Gastroesophageal sphincter (tissue), 4 donors: ENCODE measurements at regions not wholly inside any gene's neighbourhood (a gene's known extent, or its start where the extent isn't known, plus 50 kb on each side); places are given as distances from the start of the nearest gene placed in this dataset.

ENCODE experiments used
- ATAC-seq: fragments of 150-250 bp; one replicate; pipeline ENCODE4 v1.9.1; 2016; ENCODE audit warnings: mild to moderate bottlenecking, moderate library complexity
- H3K27ac ChIP-seq, 4 donors: fragments of 200-600 bp; sonication (generic) in 3 of 4; 1 replicate in 3 of 4; 2 replicates in 1 of 4; pipeline ENCODE4 v1.5.1; 2016 to 2019
- H3K27me3 ChIP-seq: fragments of 200-600 bp; sonication (generic); one replicate; pipeline ENCODE4 v1.5.1; 2019
- H3K36me3 ChIP-seq, 2 donors: fragments of 200-600 bp; sonication (generic); one replicate each; pipeline ENCODE4 v1.5.1; 2019; ENCODE audit warnings: control low read depth in 1 of 2
- H3K4me1 ChIP-seq, 3 donors: fragments of 200-600 bp; sonication (generic); 1 replicate in 2 of 3; 2 replicates in 1 of 3; pipeline ENCODE4 v1.5.1; 2016 to 2019; ENCODE audit warnings: control low read depth in 2 of 3
- H3K4me3 ChIP-seq, 2 donors: fragments of 200-600 bp; sonication (generic); one replicate each; pipeline ENCODE4 v1.5.1; 2019; ENCODE audit warnings: mild to moderate bottlenecking in 1 of 2, moderate library complexity in 1 of 2
- H3K9me3 ChIP-seq, 3 donors: fragments of 200-600 bp; sonication (generic); one replicate each; pipeline ENCODE4 v1.5.1; 2017 to 2019; ENCODE audit warnings: control low read depth in 2 of 3
- EP300 ChIP-seq: sonication (generic); formaldehyde crosslinking; IDR thresholded peaks from one replicate; pipeline ENCODE4 v1.6.1; 2017; ENCODE audit warnings: antibody characterized with exemption, mild to moderate bottlenecking
- POLR2A ChIP-seq, 2 donors: fragments of 450-650 bp; IDR thresholded peaks; one replicate each; pipeline ENCODE4 v1.6.1; 2017; ENCODE audit warnings: antibody characterized with exemption in 2 of 2, mild to moderate bottlenecking in 2 of 2, moderate library complexity in 1 of 2
- POLR2AphosphoS5 ChIP-seq: sonication (generic); formaldehyde crosslinking; IDR thresholded peaks from one replicate; pipeline ENCODE4 v1.6.1; 2017; ENCODE audit warnings: antibody characterized with exemption
- WGBS, 2 donors: methylation state at CpG; one replicate each; pipeline ENCODE4 v1.1.5; 2018; ENCODE audit warnings: low coverage in 1 of 2; 5-methylcytosine and 5-hydroxymethylcytosine counted together
- TF ChIP-seq, protein P1 (sequence below), 4 experiments: fragments of 200-600 bp in 2 of 4; fragments of 450-650 bp in 2 of 4; sonication (generic) in 1 of 4; IDR thresholded peaks; one replicate each; pipeline ENCODE4 v1.5.1; 2017 to 2019; ENCODE audit warnings: antibody characterized with exemption in 4 of 4, mild to moderate bottlenecking in 2 of 4, moderate library complexity in 2 of 4

DNA sequence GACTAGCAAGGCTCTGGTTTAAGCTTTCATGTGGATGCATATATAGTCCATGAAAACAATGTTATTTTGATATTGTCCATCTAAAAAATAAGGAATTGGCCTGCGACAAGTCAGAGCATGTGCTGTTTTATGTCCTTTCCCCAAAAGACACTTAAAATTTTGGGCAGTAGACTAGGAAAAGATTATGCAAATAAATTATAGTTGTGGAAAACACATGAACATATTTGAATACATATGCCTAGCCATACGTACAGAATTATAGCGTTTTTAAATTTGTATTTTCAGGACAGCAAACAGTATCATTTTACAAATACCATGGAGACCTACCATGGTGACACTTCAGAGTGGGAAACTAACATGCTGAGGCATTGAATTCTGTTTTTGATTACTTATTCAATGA lies 113.8 kb upstream of the SLC5A12 start:
- H3K4me1 ChIP-seq: peaks cover 0 to 12% (median 0%) of the 10 kb centered on the region in 3 donors
- WGBS, 2 donors: 93 to 94% methylated on average over 3 of the region's 3 CpGs
- H3K27ac ChIP-seq: no peak overlapping the region
- H3K36me3 ChIP-seq: no peaks in the 10 kb centered on the region
- no peak overlapping the region for H3K4me3 ChIP-seq
- TF ChIP-seq EP300 (no peak), POLR2AphosphoS5 (no peak), POLR2A (IDR thresholded peaks at IDR 0.05) (no peak)
- TF ChIP-seq, protein P1, sequence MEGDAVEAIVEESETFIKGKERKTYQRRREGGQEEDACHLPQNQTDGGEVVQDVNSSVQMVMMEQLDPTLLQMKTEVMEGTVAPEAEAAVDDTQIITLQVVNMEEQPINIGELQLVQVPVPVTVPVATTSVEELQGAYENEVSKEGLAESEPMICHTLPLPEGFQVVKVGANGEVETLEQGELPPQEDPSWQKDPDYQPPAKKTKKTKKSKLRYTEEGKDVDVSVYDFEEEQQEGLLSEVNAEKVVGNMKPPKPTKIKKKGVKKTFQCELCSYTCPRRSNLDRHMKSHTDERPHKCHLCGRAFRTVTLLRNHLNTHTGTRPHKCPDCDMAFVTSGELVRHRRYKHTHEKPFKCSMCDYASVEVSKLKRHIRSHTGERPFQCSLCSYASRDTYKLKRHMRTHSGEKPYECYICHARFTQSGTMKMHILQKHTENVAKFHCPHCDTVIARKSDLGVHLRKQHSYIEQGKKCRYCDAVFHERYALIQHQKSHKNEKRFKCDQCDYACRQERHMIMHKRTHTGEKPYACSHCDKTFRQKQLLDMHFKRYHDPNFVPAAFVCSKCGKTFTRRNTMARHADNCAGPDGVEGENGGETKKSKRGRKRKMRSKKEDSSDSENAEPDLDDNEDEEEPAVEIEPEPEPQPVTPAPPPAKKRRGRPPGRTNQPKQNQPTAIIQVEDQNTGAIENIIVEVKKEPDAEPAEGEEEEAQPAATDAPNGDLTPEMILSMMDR (IDR thresholded peaks at IDR 0.05): no peak
- H3K27me3 ChIP-seq: no peaks in the 10 kb centered on the region
- H3K9me3 ChIP-seq: no peaks in the 10 kb centered on the region
- no peak for ATAC-seq

DNA sequence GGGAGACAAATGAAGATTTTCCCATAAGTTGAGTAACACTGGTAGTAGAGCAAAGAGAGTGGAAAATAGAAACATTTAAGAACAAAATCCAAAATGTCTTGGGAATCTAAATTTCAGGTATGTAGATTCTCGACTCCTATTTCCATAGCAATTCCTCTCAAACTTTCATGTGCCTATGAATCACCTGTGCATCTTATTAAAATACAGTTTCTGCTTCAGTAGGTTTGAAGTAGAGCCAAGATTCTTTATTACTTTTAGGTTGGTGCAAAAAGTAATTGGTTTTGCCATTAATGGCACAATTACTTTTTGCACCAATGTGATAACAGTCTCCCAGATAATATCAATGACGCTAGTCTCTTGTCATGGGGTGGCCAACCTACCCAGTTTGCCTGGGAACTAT lies 115.3 kb upstream of the SLC5A12 start:
- WGBS, 2 donors: 93 to 97% methylated on average over 2 of the region's 2 CpGs

DNA sequence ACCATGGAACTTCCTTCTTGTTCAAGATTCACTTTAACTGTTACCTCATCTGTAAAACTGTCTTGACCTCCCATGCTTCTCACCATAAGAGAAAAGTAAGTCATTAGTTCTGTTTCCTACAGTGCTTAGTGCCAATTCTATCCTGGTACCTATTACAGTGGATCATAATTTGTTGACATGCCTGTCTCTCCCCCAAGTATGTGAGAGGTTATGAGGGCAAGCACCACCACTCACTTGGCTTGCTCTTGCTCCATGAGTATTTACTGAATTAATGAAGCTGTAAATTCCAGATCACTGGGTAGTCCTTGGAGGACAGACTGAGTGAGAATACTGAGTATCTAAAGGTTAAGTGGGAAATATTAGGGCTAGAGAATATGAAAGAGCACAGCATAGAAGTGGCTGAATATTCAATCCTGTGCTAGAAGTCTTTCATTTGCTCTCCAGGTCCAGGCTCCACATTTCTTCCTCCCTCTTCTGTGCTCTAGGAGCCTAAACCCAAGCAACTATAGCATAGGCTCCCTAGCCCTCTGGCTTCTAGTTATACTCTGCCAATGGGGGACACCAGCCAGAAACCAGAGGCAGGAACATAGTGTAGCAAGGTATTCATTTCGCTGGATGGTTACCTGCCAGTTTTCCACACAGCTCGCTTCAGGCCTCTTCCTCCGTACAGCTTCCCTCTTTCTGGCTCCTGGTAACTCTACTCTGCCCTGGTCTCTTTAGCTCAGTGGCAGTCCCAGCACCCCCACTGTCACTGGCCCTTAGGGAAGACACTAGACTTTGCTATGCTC lies 118.2 kb upstream of the SLC5A12 start:
- H3K4me3 ChIP-seq: no peak overlapping the region
- 80 to 100% methylated on average over 1 to 2 of the region's 3 CpGs for WGBS, 2 donors
- H3K36me3 ChIP-seq: no peaks in the 10 kb centered on the region
- H3K4me1 ChIP-seq: peaks cover 3 to 42% (median 23%) of the 10 kb centered on the region in 3 donors
- ATAC-seq: no peak
- H3K9me3 ChIP-seq: no peaks in the 10 kb centered on the region
- no peak for TF ChIP-seq POLR2A (IDR thresholded peaks at IDR 0.05)
- TF ChIP-seq, protein P1 (IDR thresholded peaks at IDR 0.05): no peak
- TF ChIP-seq POLR2AphosphoS5: no peak
- TF ChIP-seq EP300: no peak
- no peaks in the 10 kb centered on the region for H3K27me3 ChIP-seq
- H3K27ac ChIP-seq: peak overlapping the region in 3 of 4 donors; percentile 79

More for the DNA sequence above, 115.3 kb upstream of the SLC5A12 start:
- H3K27ac ChIP-seq: no peak overlapping the region
- no peaks in the 10 kb centered on the region for H3K36me3 ChIP-seq
- no peak overlapping the region for H3K4me3 ChIP-seq
- H3K27me3 ChIP-seq: no peaks in the 10 kb centered on the region
- TF ChIP-seq, protein P1 (IDR thresholded peaks at IDR 0.05): no peak
- TF ChIP-seq EP300 (no peak), POLR2A (IDR thresholded peaks at IDR 0.05) (no peak), POLR2AphosphoS5 (no peak)
- H3K9me3 ChIP-seq: no peaks in the 10 kb centered on the region
- no peak for ATAC-seq
- peaks cover 0 to 27% (median 14%) of the 10 kb centered on the region in 3 donors for H3K4me1 ChIP-seq

DNA sequence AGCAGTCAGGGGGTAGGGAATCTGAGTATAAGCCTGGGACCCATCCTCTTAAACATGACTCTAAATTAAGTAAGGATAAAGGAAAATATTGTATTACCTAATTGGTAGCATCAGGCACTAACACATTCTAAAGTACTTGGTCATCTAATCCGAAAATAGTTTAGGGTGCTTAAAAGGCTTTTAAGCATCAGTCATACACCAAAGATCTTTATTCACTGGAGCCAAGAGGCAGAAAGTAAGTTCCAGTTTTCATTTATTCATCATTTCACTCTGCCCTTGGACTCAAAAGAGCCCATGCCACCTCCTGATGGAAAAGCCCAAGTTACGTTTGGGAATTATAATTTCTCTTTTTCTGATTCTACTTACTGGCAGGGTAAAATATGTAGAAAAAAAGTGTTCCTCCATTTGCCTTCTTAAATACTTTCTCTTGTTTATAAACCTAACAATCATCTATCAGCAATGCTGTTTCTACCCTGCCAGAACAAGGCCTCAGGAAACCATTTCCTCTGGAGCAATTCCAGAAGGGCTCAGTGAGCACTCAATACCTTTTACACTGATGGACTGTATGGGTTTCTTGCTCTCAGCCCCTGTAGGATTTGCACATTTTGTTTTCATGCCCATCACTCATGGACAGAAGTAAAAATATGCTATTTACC lies 120.1 kb upstream of the SLC5A12 start:
- no peaks in the 10 kb centered on the region for H3K27me3 ChIP-seq
- H3K4me1 ChIP-seq: peaks cover 3 to 42% (median 23%) of the 10 kb centered on the region in 3 donors
- no peaks in the 10 kb centered on the region for H3K9me3 ChIP-seq
- peak overlapping the region; percentile 79 to 87 (median 79) for H3K27ac ChIP-seq
- WGBS, 2 donors: 14 to 16% methylated on average over 2 of the region's 2 CpGs
- peak; percentile 81 for ATAC-seq
- no peaks in the 10 kb centered on the region for H3K36me3 ChIP-seq
- no peak overlapping the region for H3K4me3 ChIP-seq
- no peak for TF ChIP-seq EP300
- peak; percentile 86 for TF ChIP-seq POLR2AphosphoS5
- TF ChIP-seq POLR2A (IDR thresholded peaks at IDR 0.05): no peak
- TF ChIP-seq, protein P1 (IDR thresholded peaks at IDR 0.05): no peak
